HL-60 (cell line): ENCODE measurements at regions not wholly inside any gene's neighbourhood (a gene's known extent, or its start where the extent isn't known, plus 50 kb on each side); places are given as distances from the start of the nearest gene placed in this dataset.
"Not testable (repeated sequence)": the region's sequence is repeated elsewhere in the genome, so short reads cannot be mapped to it uniquely, and the experiment has no call there.

Experiments
- DNase-seq, 2 experiments: peaks; one replicate each; pipeline ENCODE4 v3.0.0-alpha.2; 2010 to 2020; ENCODE audit warnings: low read depth in 1 of 2, low spot score in 1 of 2
- H3K27ac ChIP-seq: fragments of 250-450 bp; sonication (Bioruptor Pico); replicated peaks from 2 replicates; pipeline ENCODE4 v1.5.1; 2020; ENCODE audit warnings: mild to moderate bottlenecking, moderate library complexity
- H3K27me3 ChIP-seq: fragments of 250-450 bp; sonication (Bioruptor Pico); 2 replicates; pipeline ENCODE4 v1.5.1; 2021; ENCODE audit warnings: mild to moderate bottlenecking, moderate library complexity; ENCODE audit not compliant: insufficient read depth, poor library complexity, severe bottlenecking
- H3K4me3 ChIP-seq: replicated peaks from 2 replicates; pipeline ENCODE4 v1.5.1; 2011; ENCODE audit warnings: mild to moderate bottlenecking, control low read depth, low read length; ENCODE audit not compliant: insufficient read depth
- CTCF ChIP-seq: IDR thresholded peaks from one replicate; pipeline ENCODE4 v1.5.1; 2011; ENCODE audit warnings: low read length, control low read depth, inconsistent platforms; ENCODE audit not compliant: insufficient read depth
- GABPA ChIP-seq: IDR thresholded peaks from 2 replicates; pipeline ENCODE4 v1.6.1; 2012; ENCODE audit warnings: low read depth
- POLR2AphosphoS5 ChIP-seq: IDR thresholded peaks from 2 replicates; pipeline ENCODE4 v1.6.1; 2012; ENCODE audit warnings: low read depth
- REST ChIP-seq: IDR thresholded peaks from 2 replicates; pipeline ENCODE4 v1.6.1; 2012; ENCODE audit warnings: low read depth; ENCODE audit not compliant: insufficient replicate concordance
- SPI1 ChIP-seq: IDR thresholded peaks from 2 replicates; pipeline ENCODE4 v1.6.1; 2012; ENCODE audit warnings: low read depth, mild to moderate bottlenecking, borderline replicate concordance

- not testable (repeated sequence) for H3K27me3 ChIP-seq, DNase-seq
Measured at GRCh38 chr2:181737302-181737701, 57.0 kb upstream of the NEUROD1 start.

DNA sequence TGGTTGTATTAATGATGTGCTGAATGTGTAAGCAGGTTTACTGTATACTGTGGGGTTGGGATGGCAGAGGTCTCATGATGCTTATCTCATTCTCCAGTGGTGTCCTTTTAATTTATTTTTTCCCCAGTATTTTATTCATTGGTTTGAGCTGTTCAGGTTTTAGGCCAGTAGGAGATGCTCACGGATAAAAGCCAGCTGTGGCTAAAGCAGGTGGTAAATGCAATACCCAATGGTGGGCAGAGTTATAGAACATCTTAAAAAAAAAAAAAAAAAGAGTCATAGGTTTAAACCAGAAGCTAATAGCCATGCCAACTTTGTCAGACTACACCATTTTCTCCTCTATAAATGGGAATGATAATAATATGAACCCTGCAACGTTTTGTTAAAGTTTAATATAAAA lies 57.8 kb upstream of the NEUROD1 start:
- Histone ChIP-seq H3K27ac (no peak overlapping the region), H3K4me3 (no peak overlapping the region), H3K27me3 (peaks cover 3% of the 10 kb centered on the region)
- no peak for DNase-seq
- TF ChIP-seq SPI1 (no peak), CTCF (no peak), GABPA (no peak), POLR2AphosphoS5 (no peak), REST (no peak)

More at GRCh38 chr2:181737302-181737701, 57.0 kb upstream of the NEUROD1 start:
- H3K4me3 ChIP-seq, H3K27ac ChIP-seq: not testable (repeated sequence)

DNA sequence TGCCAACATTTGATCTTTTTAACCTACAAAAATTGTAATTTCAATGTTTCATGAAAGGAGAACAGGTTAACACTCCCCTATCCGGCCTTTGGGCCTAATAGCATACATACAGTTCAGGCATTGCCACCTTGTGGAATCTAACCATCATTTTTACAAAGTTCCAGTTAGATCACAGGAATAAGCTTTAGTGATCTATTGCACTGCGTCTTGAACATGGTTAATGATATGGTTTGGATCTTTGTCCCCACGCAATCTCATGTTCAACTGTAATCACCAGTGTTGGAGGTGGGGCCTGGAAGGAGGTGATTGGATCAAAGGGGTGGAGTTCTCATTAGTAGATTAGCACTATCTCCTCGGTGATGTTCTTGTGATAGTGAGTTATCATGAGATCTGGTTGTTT lies 58.2 kb upstream of the NEUROD1 start:
- no peak for DNase-seq
- TF ChIP-seq GABPA = no peak
- no peak for TF ChIP-seq REST
- no peak for TF ChIP-seq SPI1
- no peak for TF ChIP-seq CTCF
- no peak for TF ChIP-seq POLR2AphosphoS5
- Histone ChIP-seq H3K4me3 (no peak overlapping the region), H3K27me3 (peaks cover 3% of the 10 kb centered on the region), H3K27ac (no peak overlapping the region)

DNA sequence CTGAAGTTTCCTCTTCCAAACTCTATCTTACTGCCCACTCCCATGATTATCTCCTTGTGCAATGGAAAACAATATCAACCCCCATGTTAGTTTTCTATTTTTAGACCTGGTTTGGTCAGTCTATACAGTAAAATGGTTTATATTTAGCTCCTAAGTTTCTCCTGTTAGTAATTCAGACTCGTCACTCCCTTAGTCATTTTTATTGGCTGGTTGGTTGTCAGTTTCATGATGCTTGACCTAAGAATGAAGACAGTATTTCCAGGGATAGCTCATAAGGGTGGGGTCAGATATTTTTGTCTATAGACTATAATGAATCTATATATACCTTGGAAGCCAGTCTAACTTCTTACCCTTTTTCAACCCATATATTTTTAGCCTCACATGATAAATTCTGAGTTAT lies 61.4 kb upstream of the NEUROD1 start:
- H3K27ac ChIP-seq = no peak overlapping the region
- H3K4me3 ChIP-seq = no peak overlapping the region

GRCh38 chr2:181742361-181742760 lies 62.0 kb upstream of the NEUROD1 start:
- Histone ChIP-seq H3K27me3 (peaks cover 2% of the 10 kb centered on the region), H3K4me3 (no peak overlapping the region), H3K27ac (no peak overlapping the region)
- TF ChIP-seq REST (no peak), POLR2AphosphoS5 (no peak), SPI1 (no peak), GABPA (no peak), CTCF (no peak)
- DNase-seq = no peak

More for the DNA sequence above, 61.4 kb upstream of the NEUROD1 start:
- no peaks in the 10 kb centered on the region for H3K27me3 ChIP-seq
- no peak for TF ChIP-seq POLR2AphosphoS5
- no peak for DNase-seq
